Spleen (tissue), 11 donors: ENCODE measurements at regions not wholly inside any gene's neighbourhood (a gene's known extent, or its start where the extent isn't known, plus 50 kb on each side); places are given as distances from the start of the nearest gene placed in this dataset.

ENCODE experiments used
- DNase-seq: peaks from one replicate; pipeline ENCODE4 v3.0.0-alpha.2; 2020
- H3K27ac ChIP-seq, 8 donors: fragments of 200-600 bp; sonication (generic) in 7 of 8; 1 replicate in 4 of 8; 2 replicates in 4 of 8; pipeline versions ENCODE4 v1.5.0 to v1.8.0; 2016 to 2021; ENCODE audit warnings: inconsistent platforms in 4 of 8, mild to moderate bottlenecking in 4 of 8, moderate library complexity in 1 of 8
- H3K27me3 ChIP-seq, 7 donors: fragments of 200-600 bp; sonication (generic) in 6 of 7; replicated peaks in 1 of 7; 1 replicate in 4 of 7; 2 replicates in 3 of 7; pipeline versions ENCODE4 v1.5.0 to v1.8.0; 2016 to 2021; ENCODE audit warnings: inconsistent platforms in 3 of 7, mild to moderate bottlenecking in 1 of 7
- H3K36me3 ChIP-seq, 6 donors: fragments of 200-600 bp; sonication (generic) in 5 of 6; 1 replicate in 4 of 6; 2 replicates in 2 of 6; pipeline versions ENCODE4 v1.5.0 to v1.8.0; 2016 to 2021; ENCODE audit warnings: inconsistent platforms in 2 of 6
- H3K4me1 ChIP-seq, 6 donors: fragments of 200-600 bp; sonication (generic) in 5 of 6; 1 replicate in 3 of 6; 2 replicates in 3 of 6; pipeline versions ENCODE4 v1.5.0 to v1.8.0; 2016 to 2021; ENCODE audit warnings: inconsistent platforms in 3 of 6
- H3K4me3 ChIP-seq, 8 donors: fragments of 200-600 bp; sonication (generic) in 7 of 8; 1 replicate in 4 of 8; 2 replicates in 4 of 8; pipeline versions ENCODE4 v1.5.0 to v1.8.0; 2016 to 2021; ENCODE audit warnings: inconsistent platforms in 4 of 8, mild to moderate bottlenecking in 4 of 8, moderate library complexity in 2 of 8
- H3K9me3 ChIP-seq, 8 donors: fragments of 200-600 bp; sonication (generic) in 7 of 8; 1 replicate in 4 of 8; 2 replicates in 4 of 8; pipeline versions ENCODE4 v1.5.0 to v1.8.0; 2016 to 2021; ENCODE audit warnings: inconsistent platforms in 4 of 8
- POLR2A ChIP-seq, 3 donors: fragments of 450-650 bp; IDR thresholded peaks; one replicate each; pipeline ENCODE4 v1.5.1; 2017; ENCODE audit warnings: antibody characterized with exemption in 3 of 3, mild to moderate bottlenecking in 1 of 3
- POLR2AphosphoS5 ChIP-seq, 3 donors: sonication (generic); formaldehyde crosslinking; IDR thresholded peaks; one replicate each; pipeline ENCODE4 v1.5.1; 2017; ENCODE audit warnings: antibody characterized with exemption in 3 of 3
- WGBS, 5 donors: extraction: QIAGEN DNeasy Blood & Tissue Kit in 3 of 5; methylation state at CpG; one replicate each; pipeline versions ENCODE4 v1.1.5 to v1.1.7; 2013 to 2018; 5-methylcytosine and 5-hydroxymethylcytosine counted together
- intact Hi-C: fragments of 100-400 bp; cut with DNase I; formaldehyde crosslinking; loops from one replicate; pipeline ENCODE4 v1.15.0; 2023; ENCODE audit warnings: low total_unique reads
- TF ChIP-seq, protein P1 (sequence below), 11 experiments: fragments of 200-600 bp in 7 of 11; fragments of 450-650 bp in 4 of 11; sonication (generic) in 4 of 11; IDR thresholded peaks in 8 of 11; conservative IDR thresholded peaks in 3 of 11; 1 replicate in 7 of 11; 2 replicates in 4 of 11; pipeline versions ENCODE4 v1.4.0 to v1.8.0; 2016 to 2021; ENCODE audit warnings: antibody characterized with exemption in 11 of 11, inconsistent platforms in 4 of 11, mild to moderate bottlenecking in 1 of 11
- donor health status: healthy with polysubstance abuse.
- donor health status: DM: no; HTN: no; CAD: no; lungs with moderate emphysema.
- donor health status: DM: no; HTN: no; CAD: no.
- donor health status: Bipolar disorder and iron deficiency.
- donor health status: healthy.
- donor health status: DM: no; HTN: no; CAD: no.
- donor health status: DM: yes; HTN: yes; CAD: no.

DNA sequence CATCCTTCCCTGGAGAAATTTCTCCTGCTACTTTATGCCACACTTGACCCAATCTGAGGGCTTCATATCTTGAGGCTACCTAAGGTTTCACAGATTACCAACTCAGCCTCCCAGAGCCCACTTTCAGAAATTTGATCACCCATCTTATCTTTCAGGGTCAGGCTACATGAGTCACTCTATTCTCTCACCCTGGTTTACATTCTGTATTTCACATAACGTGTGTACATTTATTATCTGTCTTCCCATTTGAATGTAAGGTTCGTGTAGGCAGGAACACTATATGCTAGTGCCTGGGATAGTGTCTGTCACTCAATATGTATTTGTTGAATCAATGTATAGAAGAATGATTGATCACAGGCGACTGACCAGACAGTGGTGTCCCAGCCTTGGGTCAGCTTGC lies 124.8 kb downstream of the UBE2U start:
- Histone ChIP-seq H3K9me3 (no peaks in the 10 kb centered on the region), H3K27me3 (no peaks in the 10 kb centered on the region), H3K36me3 (no peaks in the 10 kb centered on the region), H3K4me3 (no peak overlapping the region), H3K27ac (no peak overlapping the region), H3K4me1 (no peaks in the 10 kb centered on the region)
- intact Hi-C loops = no loop called here
- TF ChIP-seq, protein P1, sequence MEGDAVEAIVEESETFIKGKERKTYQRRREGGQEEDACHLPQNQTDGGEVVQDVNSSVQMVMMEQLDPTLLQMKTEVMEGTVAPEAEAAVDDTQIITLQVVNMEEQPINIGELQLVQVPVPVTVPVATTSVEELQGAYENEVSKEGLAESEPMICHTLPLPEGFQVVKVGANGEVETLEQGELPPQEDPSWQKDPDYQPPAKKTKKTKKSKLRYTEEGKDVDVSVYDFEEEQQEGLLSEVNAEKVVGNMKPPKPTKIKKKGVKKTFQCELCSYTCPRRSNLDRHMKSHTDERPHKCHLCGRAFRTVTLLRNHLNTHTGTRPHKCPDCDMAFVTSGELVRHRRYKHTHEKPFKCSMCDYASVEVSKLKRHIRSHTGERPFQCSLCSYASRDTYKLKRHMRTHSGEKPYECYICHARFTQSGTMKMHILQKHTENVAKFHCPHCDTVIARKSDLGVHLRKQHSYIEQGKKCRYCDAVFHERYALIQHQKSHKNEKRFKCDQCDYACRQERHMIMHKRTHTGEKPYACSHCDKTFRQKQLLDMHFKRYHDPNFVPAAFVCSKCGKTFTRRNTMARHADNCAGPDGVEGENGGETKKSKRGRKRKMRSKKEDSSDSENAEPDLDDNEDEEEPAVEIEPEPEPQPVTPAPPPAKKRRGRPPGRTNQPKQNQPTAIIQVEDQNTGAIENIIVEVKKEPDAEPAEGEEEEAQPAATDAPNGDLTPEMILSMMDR (IDR thresholded peaks at IDR 0.05 in 8 of 11, conservative IDR thresholded peaks at IDR 0.05 in 3 of 11) = no peak
- TF ChIP-seq POLR2A (IDR thresholded peaks at IDR 0.05) = no peak
- TF ChIP-seq POLR2AphosphoS5 (IDR thresholded peaks at IDR 0.05) = no peak
- no peak for DNase-seq
- WGBS, 5 donors = 81 to 91% (median 87%) methylated on average over 3 of the region's 3 CpGs

DNA sequence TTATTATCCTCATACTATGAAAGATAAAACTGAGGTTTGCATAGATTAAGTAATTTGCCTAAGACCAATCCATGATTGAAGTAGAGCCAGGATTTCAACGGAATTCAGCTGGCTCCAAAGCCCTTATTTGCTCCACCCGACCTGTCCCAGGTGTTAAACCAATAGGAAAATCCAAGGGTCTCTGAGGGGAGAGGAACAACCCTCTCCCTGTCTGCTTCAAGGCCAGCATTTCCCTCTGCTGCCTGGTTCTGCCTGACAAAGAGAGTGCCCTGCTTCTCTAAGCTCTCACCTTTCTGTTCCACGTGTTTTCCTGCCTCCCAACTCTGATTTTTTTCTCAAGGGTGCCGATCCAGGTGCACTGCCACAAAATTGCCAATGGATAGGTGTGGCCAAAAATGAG lies 127.4 kb downstream of the UBE2U start:
- intact Hi-C loops = no loop called here
- no peak overlapping the region for H3K4me3 ChIP-seq
- H3K27ac ChIP-seq = no peak overlapping the region
- 62 to 78% (median 69%) methylated on average over 4 of the region's 4 CpGs for WGBS, 5 donors
- H3K36me3 ChIP-seq = no peaks in the 10 kb centered on the region
- H3K27me3 ChIP-seq = no peaks in the 10 kb centered on the region
- no peaks in the 10 kb centered on the region for H3K9me3 ChIP-seq
- no peak for DNase-seq
- H3K4me1 ChIP-seq = no peaks in the 10 kb centered on the region
- TF ChIP-seq POLR2A (IDR thresholded peaks at IDR 0.05) (no peak), POLR2AphosphoS5 (IDR thresholded peaks at IDR 0.05) (no peak)
- TF ChIP-seq, protein P1 (IDR thresholded peaks at IDR 0.05 in 8 of 11, conservative IDR thresholded peaks at IDR 0.05 in 3 of 11) = no peak

DNA sequence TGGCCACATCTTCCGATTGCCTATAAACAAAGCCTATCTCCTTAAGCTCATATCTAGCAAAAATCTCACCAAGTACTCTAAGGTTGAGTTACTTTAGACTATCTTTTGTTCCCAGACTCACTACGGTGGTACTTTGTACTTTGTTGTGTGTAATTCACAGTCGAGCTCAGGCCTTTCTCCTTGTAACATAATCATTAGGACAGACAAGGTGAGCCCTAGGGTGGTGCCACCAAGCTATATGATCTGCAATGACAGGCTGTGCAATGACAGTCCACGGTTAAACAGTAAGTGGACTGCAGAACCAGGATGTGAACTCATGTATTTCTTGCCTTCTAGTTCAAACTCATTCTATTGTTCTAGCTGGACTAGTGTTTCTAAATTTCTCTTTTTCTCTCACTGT lies 132.2 kb downstream of the UBE2U start:
- intact Hi-C loops = no loop called here
- Histone ChIP-seq H3K27ac (no peak overlapping the region), H3K4me1 (no peaks in the 10 kb centered on the region), H3K36me3 (no peaks in the 10 kb centered on the region), H3K9me3 (no peaks in the 10 kb centered on the region), H3K27me3 (no peaks in the 10 kb centered on the region), H3K4me3 (no peak overlapping the region)
- DNase-seq = no peak
- TF ChIP-seq POLR2AphosphoS5 (IDR thresholded peaks at IDR 0.05) (no peak), POLR2A (IDR thresholded peaks at IDR 0.05) (no peak)
- TF ChIP-seq, protein P1 (IDR thresholded peaks at IDR 0.05 in 8 of 11, conservative IDR thresholded peaks at IDR 0.05 in 3 of 11) = no peak
- 74 to 91% (median 80%) methylated on average over 4 of the region's 4 CpGs for WGBS, 5 donors

DNA sequence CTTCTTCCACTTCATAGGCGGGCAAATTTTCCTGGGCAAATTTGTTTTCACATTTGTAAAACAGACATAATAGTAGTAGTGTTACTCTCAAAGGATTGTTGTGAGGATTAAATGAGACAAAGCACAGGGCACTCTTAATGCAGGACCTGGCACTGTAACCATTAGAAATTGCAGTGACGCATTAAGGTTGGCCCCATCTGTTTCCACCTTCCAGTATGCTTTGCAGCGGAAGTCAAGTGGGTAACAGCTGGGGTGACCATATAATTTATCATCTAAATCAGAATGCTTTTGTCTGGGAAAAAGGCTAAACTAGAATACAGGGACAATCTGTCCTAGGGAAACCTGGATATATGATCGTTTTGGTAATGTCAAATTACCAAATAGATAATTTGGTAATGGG lies 132.5 kb upstream of the CACHD1 start:
- Histone ChIP-seq H3K9me3 (no peaks in the 10 kb centered on the region), H3K27me3 (no peaks in the 10 kb centered on the region), H3K27ac (no peak overlapping the region), H3K36me3 (no peaks in the 10 kb centered on the region), H3K4me1 (no peaks in the 10 kb centered on the region), H3K4me3 (no peak overlapping the region)
- DNase-seq = no peak
- TF ChIP-seq POLR2AphosphoS5 (IDR thresholded peaks at IDR 0.05) (no peak), POLR2A (IDR thresholded peaks at IDR 0.05) (no peak)
- TF ChIP-seq, protein P1 (IDR thresholded peaks at IDR 0.05 in 8 of 11, conservative IDR thresholded peaks at IDR 0.05 in 3 of 11) = no peak
- intact Hi-C loops = no loop called here
- WGBS, 5 donors = 86 to 95% (median 93%) methylated on average over 4 of the region's 4 CpGs
